ENCODE measurements at regions not wholly inside any gene's neighbourhood (a gene's known extent, or its start where the extent isn't known, plus 50 kb on each side); places are given as distances from the start of the nearest gene placed in this dataset.

DNA sequence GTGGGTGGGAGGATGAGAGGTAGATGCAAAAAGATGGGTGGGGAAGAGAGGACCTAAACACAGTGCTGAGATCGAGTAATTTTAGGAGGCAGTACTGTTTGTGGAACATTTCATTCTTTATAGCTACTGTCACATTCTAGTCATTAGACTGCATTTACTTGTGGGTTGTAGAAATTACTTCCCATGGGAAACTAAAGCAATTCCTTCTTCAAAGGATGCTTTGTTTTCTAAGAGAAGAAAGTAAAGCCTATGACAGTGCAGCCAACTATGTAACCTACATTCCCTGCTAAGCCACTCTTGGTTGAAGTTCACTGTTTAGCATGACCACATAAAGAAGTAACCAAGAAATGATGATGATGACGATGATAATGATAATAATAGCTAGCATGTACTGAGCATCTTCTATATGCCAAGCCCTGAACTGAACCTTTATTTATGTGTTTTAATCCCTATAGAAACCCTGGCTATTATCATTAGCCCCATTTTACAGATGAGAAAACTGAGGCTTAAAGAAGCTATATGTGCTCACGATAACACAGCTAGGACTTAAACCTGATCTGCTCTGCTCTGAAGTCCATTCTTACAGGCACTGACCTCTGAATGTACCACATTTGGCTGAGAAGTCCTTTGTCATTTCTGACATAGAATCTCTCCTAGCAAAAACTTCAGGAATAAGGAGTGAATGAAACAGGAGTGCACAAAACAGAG is 114.5 kb upstream of the KIT start:
- no peak overlapping the region for H3K27ac Mint-ChIP-seq
- POLR2A ChIA-PET: no interaction called here
- no peak overlapping the region for H3K27ac ChIP-seq (ENCODE audit: low read length in 2 of 2)
- TF ChIP-seq, protein P1, sequence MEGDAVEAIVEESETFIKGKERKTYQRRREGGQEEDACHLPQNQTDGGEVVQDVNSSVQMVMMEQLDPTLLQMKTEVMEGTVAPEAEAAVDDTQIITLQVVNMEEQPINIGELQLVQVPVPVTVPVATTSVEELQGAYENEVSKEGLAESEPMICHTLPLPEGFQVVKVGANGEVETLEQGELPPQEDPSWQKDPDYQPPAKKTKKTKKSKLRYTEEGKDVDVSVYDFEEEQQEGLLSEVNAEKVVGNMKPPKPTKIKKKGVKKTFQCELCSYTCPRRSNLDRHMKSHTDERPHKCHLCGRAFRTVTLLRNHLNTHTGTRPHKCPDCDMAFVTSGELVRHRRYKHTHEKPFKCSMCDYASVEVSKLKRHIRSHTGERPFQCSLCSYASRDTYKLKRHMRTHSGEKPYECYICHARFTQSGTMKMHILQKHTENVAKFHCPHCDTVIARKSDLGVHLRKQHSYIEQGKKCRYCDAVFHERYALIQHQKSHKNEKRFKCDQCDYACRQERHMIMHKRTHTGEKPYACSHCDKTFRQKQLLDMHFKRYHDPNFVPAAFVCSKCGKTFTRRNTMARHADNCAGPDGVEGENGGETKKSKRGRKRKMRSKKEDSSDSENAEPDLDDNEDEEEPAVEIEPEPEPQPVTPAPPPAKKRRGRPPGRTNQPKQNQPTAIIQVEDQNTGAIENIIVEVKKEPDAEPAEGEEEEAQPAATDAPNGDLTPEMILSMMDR (IDR thresholded peaks at IDR 0.05): no peak
- TF ChIP-seq EZH2 (IDR thresholded peaks at IDR 0.05; ENCODE audit: borderline replicate concordance, insufficient read depth, low read depth, low read length, poor library complexity, severe bottlenecking): no peak
- H3K9me3 Mint-ChIP-seq (ENCODE audit: insufficient read depth): no peaks in the 10 kb centered on the region
- intact Hi-C loops (cut with micrococcal nuclease): no loop called here
- no peak overlapping the region for H3K4me3 ChIP-seq (ENCODE audit: control extremely low read depth in 1 of 5, extremely low read depth in 1 of 5, insufficient read depth in 1 of 5, low read depth in 2 of 5, low read length in 4 of 5)
- CTCF ChIA-PET: no interaction called here
- ATAC-seq (ENCODE audit: low read depth) (no peak), DNase-seq (no peak)
- no peaks in the 10 kb centered on the region for H3K79me2 ChIP-seq (ENCODE audit: control insufficient read depth, insufficient read depth, low read length)
- H4K20me1 ChIP-seq (ENCODE audit: control insufficient read depth, insufficient read depth, low read length, poor library complexity, severe bottlenecking): no peaks in the 10 kb centered on the region
- no peak overlapping the region for H3K4me3 Mint-ChIP-seq
- no CpG with 5 or more reads among the region's 3 CpGs for WGBS (ENCODE audit: insufficient coverage)
- peaks cover 14% of the 10 kb centered on the region for H3K27me3 Mint-ChIP-seq
- no peak overlapping the region for H3K4me2 ChIP-seq (replicated peaks; ENCODE audit: low read depth, low read length, poor library complexity, severe bottlenecking)
- peaks cover 0 to 7% (median 2%) of the 10 kb centered on the region in 4 experiments for H3K27me3 ChIP-seq (replicated peaks in 1 of 4; ENCODE audit: control extremely low read depth in 1 of 4, control insufficient read depth in 3 of 4, insufficient read depth in 4 of 4, low read length in 3 of 4)
- H3K4me1 Mint-ChIP-seq: peaks cover 4% of the 10 kb centered on the region
- no peaks in the 10 kb centered on the region for H3K36me3 ChIP-seq (replicated peaks in 1 of 2; ENCODE audit: control extremely low read depth in 1 of 2, control insufficient read depth in 1 of 2, extremely low read depth in 1 of 2, insufficient read depth in 2 of 2, low read length in 1 of 2)
- H3K9ac ChIP-seq (ENCODE audit: low read length): no peak overlapping the region
- no peak overlapping the region for H2AFZ ChIP-seq (ENCODE audit: insufficient read depth, low read depth, low read length, poor library complexity, severe bottlenecking)
- peaks cover 0 to 6% of the 10 kb centered on the region in 2 donors for H3K4me1 ChIP-seq (ENCODE audit: control insufficient read depth in 2 of 2, insufficient read depth in 2 of 2, low read length in 2 of 2)
- H3K9me3 ChIP-seq (ENCODE audit: control extremely low read depth in 1 of 3, control insufficient read depth in 2 of 3, insufficient read depth in 1 of 3, low read length in 2 of 3): no peaks in the 10 kb centered on the region

DNA sequence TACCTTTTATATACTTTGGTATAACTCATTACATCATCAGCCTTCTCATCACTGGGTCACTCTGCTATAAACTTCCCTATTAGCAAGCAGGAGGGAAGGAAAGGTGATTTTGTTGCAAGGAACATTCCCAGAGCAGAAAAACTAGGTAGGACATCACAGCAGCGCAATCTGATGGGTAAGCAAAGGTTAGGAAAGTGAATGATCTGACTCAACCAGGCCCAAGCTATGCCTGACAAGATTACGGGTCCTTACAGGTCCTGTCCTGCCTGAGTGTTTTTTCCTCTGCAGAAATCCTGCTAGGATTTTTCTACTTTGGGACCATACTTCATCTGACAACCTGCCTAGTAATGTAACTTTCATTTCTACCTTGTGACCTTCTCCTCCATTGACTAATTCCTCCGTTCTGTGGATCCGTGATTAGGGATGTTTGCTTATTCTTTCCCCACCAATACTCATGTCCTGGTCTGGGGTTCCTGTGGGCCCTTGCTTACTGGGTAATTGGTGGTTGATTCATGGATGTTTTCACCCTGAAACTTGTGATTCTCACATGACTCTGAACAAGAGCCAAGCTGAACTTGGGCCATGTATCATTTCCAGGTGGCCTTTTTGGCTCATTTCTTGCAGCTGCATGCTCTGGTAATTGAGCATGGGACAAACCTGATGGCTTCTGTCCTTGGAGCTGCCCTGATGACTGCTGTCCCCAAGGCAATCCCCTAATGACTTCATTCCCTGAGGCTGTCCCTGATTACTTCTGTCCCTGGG is 111.9 kb upstream of the KIT start:
- Histone ChIP-seq H3K27me3 (replicated peaks in 1 of 4; ENCODE audit: control extremely low read depth in 1 of 4, control insufficient read depth in 3 of 4, insufficient read depth in 4 of 4, low read length in 3 of 4) (no peaks in the 10 kb centered on the region), H3K4me2 (replicated peaks; ENCODE audit: low read depth, low read length, poor library complexity, severe bottlenecking) (no peak overlapping the region), H4K20me1 (ENCODE audit: control insufficient read depth, insufficient read depth, low read length, poor library complexity, severe bottlenecking) (no peaks in the 10 kb centered on the region), H3K9ac (ENCODE audit: low read length) (no peak overlapping the region), H3K36me3 (replicated peaks in 1 of 2; ENCODE audit: control extremely low read depth in 1 of 2, control insufficient read depth in 1 of 2, extremely low read depth in 1 of 2, insufficient read depth in 2 of 2, low read length in 1 of 2) (no peaks in the 10 kb centered on the region), H3K27ac (ENCODE audit: low read length in 2 of 2) (no peak overlapping the region), H3K79me2 (ENCODE audit: control insufficient read depth, insufficient read depth, low read length) (no peaks in the 10 kb centered on the region), H3K9me3 (ENCODE audit: control extremely low read depth in 1 of 3, control insufficient read depth in 2 of 3, insufficient read depth in 1 of 3, low read length in 2 of 3) (no peaks in the 10 kb centered on the region), H3K4me3 (ENCODE audit: control extremely low read depth in 1 of 5, extremely low read depth in 1 of 5, insufficient read depth in 1 of 5, low read depth in 2 of 5, low read length in 4 of 5) (no peak overlapping the region), H2AFZ (ENCODE audit: insufficient read depth, low read depth, low read length, poor library complexity, severe bottlenecking) (no peak overlapping the region), H3K4me1 (ENCODE audit: control insufficient read depth in 2 of 2, insufficient read depth in 2 of 2, low read length in 2 of 2) (peaks cover 0 to 4% of the 10 kb centered on the region in 2 donors)
- no peak overlapping the region for H3K27ac Mint-ChIP-seq
- ATAC-seq (ENCODE audit: low read depth): no peak
- TF ChIP-seq, protein P1 (IDR thresholded peaks at IDR 0.05): no peak
- no peak for TF ChIP-seq EZH2 (IDR thresholded peaks at IDR 0.05; ENCODE audit: borderline replicate concordance, insufficient read depth, low read depth, low read length, poor library complexity, severe bottlenecking)
- no peaks in the 10 kb centered on the region for H3K9me3 Mint-ChIP-seq (ENCODE audit: insufficient read depth)
- H3K4me3 Mint-ChIP-seq: no peak overlapping the region
- intact Hi-C loops (cut with micrococcal nuclease): no loop called here
- DNase-seq: no peak
- peaks cover 7% of the 10 kb centered on the region for H3K27me3 Mint-ChIP-seq
- CTCF ChIA-PET: no interaction called here
- H3K4me1 Mint-ChIP-seq: peaks cover 2% of the 10 kb centered on the region
- POLR2A ChIA-PET: no interaction called here
- WGBS (ENCODE audit: insufficient coverage): 90% methylated on average over 2 of the region's 4 CpGs

Measured in B cell (primary cell).